Stimulated activated CD4-positive, alpha-beta T cell treated with anti-CD3 and anti-CD28 coated beads, TNF-alpha, amount 100 ng/mL, for 24 hours (primary cell): ENCODE measurements at regions not wholly inside any gene's neighbourhood (a gene's known extent, or its start where the extent isn't known, plus 50 kb on each side); places are given as distances from the start of the nearest gene placed in this dataset.

ENCODE experiments used
- DNase-seq, 3 experiments: peaks; one replicate each; pipeline ENCODE4 v3.0.0-alpha.2; 2020; ENCODE audit warnings: low read depth in 3 of 3

DNA sequence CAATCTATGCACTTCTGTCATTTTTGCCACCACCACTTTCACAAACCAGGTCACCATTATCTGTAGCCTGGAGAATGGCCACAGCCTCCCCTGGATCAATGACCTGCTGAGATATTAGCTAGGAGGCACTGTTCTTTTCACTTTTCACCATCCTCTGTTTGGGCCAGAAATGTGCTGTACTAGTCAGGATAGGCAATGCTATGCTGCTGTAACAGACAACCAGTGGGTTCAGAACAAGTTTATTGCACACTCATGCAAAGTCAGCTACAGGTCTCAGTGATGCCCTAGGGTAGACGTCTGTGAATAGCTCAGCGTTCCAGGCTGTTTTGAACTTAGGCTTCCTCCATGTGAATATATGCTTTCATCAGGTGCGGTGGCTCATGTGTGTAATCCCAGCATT is 231.5 kb downstream of the SUDS3 start:
- no peak for DNase-seq

DNA sequence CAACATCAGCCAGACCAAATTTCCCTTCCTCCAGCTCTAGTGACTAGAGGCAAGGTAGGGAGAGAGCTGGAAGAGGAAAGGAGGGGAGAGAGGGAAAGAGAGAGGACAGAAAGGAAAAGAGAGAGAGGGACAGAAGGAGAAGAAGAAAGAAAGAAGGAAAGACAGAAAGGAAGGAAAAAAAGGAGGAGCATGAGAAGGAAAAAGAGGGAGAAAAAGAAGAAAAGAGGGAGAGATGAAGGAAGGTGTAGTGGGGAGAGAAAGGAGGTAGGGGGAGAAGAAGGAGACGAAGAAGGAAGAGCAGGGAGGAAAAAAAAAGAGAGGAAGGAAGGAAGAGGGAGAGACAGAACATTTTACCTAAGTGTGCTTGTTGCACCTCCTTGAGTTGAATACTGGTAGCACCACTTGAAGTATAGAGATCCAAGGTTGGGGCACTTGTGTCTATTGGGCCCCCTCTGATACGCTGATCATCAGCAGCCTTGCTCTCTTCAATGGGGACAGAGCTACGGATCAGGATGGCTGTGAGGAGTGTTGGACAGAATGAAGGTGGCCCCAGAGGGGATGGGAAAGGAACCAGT is 232.5 kb downstream of the SUDS3 start:
- DNase-seq: no peak

DNA sequence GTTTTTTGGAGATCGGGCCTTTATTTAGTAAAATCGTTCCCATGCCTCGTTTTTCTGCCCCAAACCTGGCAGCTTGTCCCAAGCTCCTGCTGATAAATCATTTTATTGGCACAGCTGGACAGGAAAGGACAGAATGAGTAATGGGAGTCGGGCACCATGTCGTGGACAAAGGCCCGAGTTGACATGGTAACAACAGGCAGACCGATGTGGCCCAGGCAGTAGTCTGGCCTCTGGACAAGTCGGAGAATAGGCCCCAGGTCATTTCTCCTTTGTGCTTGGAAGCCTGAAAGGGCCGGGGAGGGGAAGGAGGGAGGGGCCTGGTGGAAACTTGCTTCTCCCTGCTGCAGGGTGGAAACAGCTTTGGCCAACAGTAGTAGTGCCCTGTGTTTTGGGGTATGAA is 234.9 kb downstream of the SUDS3 start:
- DNase-seq: no peak

DNA sequence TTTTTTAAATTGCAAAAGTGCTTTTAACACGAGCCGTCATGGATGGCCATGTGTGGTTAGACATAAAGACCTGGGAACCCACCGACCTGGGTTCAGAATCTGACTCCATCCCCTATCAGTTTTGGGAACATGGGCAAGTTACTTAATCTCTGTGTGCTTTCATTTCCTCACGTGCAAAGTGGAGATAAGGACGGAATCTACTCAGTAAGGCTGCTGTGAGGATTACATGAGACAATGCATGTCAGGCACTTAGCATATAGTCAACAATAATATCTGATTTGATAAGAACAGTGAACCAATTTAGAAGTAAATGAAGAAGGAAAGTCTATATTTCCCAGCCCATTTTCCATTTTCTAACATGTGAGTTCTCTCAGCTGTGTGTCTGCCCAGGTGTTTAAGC is 235.4 kb downstream of the SUDS3 start:
- DNase-seq: no peak

DNA sequence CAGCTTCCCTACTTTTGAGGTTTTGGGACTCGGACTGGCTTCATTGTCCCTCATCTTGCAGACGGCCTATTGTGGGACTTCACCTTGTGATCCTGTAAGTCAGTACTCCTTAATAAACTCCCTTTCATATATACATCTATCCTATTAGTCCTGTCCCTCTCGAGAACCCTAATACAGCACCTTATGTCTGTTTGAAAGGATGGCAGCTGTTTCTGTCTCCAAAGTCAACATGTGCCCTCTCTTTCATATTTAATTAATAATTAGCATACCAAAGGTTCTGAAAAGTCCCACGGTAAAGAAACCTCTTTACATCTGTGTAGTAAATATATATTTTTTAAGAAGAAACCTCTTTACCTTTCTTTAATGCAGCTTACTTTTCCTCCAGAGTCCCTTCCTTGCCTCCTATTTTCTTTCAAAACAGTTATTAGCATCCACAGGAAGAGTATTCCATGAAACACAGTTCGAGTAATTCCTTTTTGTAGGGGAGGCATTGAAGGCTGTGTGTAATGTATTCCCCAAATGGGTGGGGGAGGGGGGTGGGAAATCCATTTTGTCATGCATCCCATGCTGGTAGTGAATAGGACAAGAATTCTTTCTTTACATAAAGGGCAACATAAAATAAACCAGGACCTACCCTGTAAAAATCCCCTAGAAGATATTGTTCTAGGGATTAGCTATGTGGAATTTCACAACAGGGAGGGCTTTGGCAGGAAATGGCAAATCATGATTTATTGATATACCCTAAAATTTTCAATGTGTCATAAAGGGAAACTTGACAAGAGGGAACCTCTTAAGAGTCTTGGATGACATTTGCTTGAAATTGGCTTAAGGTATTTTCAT is 241.5 kb downstream of the SUDS3 start:
- DNase-seq: no peak

DNA sequence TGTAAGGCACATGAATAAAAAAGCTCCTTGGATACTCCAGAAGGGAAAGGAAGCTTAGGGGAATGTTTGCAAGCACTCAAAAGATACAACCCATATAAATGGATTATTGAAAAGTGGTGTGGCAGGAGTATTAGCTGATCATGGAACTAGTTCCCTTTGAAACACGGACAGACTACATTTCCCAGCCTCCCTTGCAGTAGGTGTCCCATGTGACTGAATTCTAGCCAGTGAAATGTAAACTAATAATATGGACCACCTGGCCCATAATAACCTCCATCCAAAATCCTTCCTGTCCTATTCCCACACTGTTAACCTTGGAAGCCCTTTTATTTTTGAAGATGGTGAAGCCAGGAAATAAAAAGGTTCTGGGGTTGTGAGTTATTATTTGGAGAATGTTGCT is 242.3 kb downstream of the SUDS3 start:
- DNase-seq: no peak

DNA sequence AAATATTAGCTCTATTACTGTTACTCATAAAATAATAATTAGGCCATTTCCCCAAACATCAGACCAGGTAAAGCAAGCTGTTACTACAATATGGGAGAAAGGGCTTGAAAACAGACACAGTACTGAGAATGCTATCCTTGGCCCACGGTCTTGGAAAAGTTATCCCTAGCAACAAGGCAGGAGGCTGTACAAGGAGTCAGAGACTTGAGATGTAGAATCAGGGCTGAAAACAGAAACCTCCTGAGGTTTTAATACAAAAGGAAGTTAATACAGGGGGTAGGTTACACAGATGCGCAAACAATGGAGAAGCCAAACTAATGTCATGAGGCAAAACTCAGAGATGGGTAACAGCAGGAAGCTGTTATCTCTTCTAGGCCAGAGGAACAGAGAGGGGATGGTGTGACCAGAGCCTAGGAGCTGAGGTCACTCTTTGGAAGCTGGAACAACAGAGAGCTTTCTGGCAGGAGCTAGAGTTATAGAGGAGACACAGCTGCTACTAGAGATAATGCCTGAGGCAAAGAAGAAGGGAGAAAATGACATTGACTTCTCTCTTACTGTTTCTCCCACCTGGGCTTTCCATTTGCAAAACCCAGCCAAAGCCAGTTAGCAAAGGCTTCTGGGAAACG is 248.8 kb downstream of the SUDS3 start:
- no peak for DNase-seq

DNA sequence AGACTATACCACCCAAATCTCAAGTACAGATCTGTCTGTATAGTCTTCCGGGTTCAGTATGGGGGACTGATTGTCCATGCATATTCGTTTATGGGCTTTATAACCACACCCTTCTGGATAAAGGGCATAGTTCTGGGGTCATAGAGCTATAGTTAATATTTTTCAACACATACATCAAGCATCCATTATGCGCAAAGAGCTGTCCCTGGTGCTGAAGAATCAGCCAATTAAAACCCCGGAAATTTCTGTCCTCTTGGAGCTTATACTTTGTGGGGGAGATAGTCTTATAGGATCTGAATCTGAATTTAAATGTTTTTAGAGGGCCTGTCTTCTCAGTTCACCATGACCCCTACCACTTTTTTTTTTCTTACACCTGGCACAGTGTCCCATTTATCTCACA is 256.7 kb downstream of the SUDS3 start:
- no peak for DNase-seq

DNA sequence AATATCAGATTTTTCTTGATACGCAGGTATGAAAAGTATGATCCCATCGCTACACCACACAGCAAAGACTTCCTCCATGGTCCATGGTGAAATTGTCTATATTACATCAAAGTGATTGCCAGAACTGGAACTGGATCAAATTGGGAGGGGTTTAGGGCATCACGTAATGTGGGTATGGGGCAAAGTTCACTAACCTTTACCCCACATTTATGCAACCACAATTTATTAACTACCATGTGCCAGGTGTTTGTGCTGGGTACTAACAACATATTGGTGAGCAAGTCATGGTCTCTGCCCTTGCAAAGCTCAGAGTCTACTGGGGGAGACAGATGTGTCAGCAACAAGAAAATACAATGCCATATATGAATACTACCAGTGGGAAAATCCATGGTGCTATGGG is 258.9 kb downstream of the SUDS3 start:
- DNase-seq: no peak

DNA sequence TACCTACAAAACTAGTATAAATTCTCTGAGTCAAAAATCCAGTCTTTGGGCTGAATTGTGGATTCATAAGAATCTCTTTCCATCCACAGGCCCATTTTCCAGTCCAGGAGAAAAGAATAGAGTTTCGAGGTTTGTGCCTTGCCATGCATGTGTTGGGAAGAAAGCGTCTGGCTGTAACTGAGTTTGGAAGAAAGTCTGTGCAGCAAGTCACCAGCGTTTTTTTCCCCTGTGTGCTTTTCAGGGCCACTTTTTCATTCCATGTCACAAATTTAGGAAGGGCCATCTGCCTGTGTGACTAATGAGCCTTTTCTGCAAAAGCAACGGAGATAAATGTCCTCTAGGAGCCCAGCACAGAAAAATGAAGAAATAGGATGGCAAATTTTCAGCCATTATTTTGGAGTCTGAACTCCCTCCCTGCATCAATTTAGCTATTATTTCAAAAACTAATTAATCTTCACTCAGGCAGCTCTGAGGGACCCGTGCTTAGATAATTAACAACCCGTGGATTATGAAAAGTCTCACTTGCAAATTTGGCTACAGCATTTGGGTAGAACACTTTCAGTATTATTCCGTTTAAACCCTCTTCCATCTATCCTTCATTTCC is 261.5 kb downstream of the SUDS3 start:
- no peak for DNase-seq

DNA sequence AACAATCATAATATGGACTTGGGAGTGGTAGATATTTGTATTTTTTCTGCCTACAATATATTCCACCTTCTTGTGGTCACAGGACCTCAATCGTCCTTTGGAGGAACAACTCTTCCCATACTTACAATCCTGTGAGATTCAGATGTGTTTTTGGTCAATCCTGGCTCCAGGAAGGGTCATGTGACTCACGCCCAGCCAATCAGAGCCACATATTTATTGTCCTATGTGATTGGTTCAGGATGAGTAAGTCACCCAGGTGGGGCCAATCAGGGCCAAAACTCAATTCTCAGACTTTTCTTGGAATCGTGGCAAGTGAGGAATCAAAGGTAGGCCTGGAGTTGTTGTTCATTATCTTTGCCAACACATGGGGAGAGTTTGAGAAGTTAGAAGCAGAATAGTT is 264.9 kb downstream of the SUDS3 start:
- DNase-seq: no peak

DNA sequence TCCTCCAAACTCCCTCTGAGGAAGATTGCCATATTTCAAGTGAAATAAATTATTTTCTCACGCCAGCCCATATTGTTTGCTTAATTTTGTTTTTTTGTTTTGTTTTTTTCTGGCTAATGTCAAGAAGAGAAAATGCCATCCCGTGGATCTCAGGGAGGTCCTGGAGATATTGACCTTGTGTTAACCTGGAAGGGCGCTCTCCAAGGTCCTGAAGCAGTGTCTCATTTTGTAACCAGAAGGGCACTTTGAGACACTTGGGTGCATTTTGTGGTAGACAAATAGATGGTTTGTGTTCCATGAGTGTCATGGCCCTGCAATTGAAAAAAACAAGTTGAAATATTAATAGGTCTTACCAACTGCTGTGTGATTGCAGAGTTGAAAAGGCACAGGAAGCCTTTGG is 268.9 kb downstream of the SUDS3 start:
- no peak for DNase-seq

DNA sequence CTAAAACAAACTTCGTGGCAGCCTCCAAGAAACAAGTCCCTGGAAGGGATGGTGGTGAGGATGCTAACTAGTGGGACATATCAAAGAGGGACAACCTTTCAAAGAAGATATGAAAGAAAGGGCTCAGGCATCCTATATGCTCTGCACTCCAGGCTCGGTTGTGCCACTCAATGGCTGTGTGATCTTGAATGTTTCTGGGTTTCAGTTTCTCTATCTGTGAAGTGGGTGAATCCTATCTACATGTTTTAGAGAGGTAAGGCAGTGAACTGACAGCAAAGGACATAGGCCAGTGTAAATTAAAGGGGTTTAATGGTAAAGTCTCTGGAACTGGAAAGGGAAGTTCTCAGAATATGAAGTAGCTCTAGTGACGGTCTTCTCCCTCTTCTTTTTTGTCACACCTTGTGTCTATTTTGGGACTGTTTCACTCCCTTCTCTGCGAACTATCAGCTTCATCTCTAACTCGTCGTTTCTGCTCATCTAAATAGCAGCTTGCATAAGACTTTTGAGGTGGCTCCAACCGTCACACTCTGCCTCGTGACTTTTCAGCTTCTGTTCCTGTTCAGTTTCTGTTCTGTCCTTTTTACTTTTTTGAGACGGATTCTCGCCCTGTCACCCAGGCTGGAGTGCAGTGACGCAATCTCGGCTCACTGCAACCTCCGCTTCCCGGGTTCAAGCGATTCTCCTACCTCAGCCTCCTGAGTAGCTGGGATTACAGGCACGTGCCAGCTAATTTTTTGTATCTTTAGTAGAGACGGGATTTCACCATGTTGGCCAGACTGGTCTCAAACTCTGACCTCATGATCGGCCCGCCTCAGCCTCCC is 273.6 kb downstream of the SUDS3 start:
- no peak for DNase-seq

DNA sequence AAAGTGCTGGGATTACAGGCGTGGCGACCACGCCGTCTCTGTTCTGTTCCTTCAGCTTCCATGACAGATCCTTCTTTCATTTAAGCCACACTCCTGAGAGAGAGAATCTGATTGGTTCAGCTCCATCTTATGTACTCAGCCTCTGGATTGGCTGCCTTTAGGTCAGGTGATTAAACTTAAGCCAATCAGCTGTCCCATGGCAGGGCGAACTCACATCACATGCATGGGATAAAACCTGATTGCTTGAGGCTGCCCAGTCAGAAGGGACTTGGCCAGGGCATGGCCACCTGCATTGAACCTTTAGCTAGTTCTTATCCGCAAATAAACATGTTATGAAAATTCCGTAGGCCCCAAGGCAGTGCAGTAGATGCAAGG is 274.2 kb downstream of the SUDS3 start:
- no peak for DNase-seq

DNA sequence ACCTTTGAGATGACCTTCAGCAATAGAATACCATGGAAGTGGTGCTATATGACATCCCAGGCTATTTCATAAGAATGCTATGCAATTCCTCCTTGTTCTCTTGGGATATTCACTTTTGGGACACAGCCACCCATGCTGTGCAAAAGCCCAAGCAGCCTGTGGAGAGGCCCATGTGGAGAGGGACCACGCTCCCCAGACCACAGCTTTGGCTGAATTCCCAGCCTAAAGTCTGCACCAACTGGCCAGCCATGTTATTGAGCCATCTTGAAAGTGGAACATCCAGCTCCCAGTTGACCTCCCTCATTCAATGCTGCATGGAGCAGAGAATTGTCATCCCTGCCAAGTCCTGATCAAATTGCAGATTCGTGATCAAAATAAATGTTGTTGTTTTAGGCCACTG is 275.1 kb downstream of the SUDS3 start:
- DNase-seq: no peak

DNA sequence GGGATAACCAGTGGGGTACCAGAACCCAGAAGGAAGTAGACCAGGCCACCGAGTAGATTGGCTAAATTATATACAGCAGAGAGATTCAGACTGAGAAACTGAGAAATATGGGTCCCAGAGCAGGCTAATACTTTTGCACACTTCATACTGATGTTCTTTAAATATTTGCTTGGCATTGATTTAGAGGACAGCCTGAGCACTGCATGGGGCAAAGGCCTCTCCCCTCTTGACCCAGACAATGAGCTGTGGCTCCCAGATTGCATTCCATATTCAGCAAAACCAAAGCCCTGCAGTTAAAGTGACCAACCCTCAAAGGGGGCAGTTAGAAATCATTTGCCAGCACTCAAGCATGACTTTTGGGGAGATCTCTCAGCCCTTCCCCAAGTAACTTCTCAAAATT is 279.2 kb downstream of the SUDS3 start:
- no peak for DNase-seq

DNA sequence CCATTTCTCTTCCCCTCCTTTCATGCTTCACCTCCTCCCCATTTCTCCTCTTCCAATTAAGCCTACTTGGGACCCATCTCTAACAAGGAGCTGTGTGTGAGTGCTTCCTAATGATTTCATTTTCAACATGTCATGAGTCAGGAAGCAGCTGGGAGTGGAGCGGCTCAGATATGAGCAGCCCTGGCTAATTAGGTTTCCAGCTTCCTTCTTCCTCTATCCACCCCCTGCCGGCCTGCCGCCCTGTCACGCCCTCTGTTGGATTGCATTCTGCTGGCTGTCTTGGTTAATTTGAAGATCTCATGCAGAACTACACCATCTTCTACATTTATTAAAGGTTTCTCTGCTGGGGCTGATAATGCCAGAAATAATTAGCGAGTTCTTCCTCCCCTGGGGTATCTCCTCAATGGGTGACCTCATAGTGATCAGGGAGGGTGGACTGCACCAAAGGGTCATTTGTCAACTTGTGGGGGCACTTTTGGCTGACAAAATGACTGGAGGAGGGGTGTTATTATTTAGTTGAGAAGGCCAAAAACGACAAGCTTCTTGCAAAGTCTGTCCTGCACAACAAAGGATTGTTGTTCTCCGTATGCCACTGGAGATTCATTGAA is 300.9 kb upstream of the SRRM4 start:
- DNase-seq: no peak

DNA sequence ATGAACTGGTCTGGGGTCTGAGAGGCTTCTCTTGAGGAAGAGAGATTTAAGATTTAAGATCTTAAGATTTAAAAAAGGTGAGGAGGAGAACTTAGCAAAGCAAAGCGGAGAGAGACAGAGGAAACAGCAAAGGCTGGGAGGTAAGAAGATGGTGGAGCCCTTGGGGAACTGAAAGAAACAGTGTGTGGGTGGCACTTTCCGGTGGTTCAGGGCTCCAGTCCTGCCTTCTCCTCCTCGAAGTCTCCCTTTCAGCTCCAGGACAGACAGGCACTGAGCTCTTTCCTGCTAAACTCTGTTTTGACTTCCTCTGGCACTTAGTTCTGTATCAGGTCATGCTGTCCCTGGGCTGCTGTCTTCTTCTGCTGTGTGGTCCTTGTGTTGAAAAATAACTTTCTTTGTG is 298.7 kb upstream of the SRRM4 start:
- no peak for DNase-seq

DNA sequence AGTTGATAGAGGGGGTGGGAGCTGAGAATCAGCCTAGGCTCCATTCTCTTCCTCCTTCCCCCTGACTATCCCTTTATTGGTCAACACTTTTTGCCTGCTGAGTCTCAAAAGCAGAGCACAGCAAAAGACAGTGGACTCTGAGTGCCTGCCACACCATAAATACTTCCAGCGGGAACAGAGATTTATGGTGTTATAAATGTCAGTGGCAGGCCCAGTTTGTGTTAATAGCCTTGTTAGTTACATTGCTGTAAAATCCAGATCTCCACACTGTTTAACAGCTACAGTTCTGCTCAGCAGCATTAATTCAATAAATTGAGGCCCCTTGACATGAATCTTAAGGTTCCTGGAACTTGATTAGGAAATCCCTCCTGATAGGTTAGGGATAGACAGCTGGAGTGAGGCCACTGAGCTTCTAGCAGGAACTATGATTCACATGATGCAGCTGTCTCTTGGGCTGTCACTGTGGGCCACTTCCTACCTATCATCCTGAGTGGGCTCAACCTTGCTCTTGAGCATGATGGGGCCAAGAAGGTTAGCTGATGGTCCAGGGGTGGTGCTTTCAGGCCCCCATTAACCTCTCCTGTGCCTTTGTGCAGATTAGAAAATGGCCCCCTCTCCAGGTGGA is 295.2 kb upstream of the SRRM4 start:
- no peak for DNase-seq

DNA sequence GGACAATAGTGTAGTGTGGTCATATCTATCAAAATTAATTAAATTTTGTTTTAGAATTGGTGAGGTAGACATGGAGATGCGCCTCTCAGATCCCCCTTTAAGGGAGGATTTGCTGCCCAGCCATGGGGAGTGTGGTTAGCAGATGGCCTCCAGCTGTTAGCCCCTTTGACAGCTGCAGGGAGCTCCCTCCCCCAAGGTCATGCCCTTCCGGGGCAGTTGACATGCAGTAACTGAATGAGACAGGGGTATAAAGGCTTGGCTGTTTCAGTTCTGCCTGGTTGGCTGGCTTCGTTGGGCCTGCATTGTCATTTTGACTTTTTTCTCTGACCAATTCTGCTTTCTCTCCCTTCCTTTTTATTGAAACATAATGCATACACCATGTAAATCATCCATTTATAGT is 291.5 kb upstream of the SRRM4 start:
- no peak for DNase-seq

DNA sequence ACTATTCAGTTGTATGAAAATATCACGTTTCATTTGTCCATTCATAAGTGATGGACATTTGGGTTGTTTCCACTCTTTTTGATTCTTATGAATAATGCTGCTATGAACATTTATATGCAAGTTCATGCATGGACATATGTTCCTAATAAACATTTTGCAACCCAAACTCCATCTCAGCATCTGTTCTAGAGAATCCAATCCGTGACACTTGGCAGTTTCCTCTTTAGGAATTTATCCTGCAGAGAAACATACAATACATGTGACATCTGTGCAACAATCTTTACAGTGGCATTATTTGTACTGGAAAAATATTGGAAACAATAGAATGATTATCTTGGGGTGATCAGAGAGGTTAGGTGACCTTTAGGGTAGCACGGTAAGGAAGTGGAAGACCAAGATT is 290.8 kb upstream of the SRRM4 start:
- DNase-seq: no peak
